DMS53 (cell line): ENCODE measurements at regions not wholly inside any gene's neighbourhood (a gene's known extent, or its start where the extent isn't known, plus 50 kb on each side); places are given as distances from the start of the nearest gene placed in this dataset.

Experiments
- DNase-seq: peaks from one replicate; lab custom pipeline; 2025; lab: John Stamatoyannopoulos, UW

- peak; percentile 25 for DNase-seq
These were observed 177.4 kb upstream of the NRIP1 start for GRCh38 chr21:15241997-15242736.

- DNase-seq = no peak
These were observed 178.1 kb upstream of the NRIP1 start for GRCh38 chr21:15242906-15243305.

GRCh38 chr21:15243406-15243805, 178.6 kb upstream of the NRIP1 start:
- DNase-seq = no peak

GRCh38 chr21:15247613-15248012, 182.8 kb upstream of the NRIP1 start:
- DNase-seq = no peak

GRCh38 chr21:15249285-15249993, 184.6 kb upstream of the NRIP1 start:
- DNase-seq = no peak

- no peak for DNase-seq
These were observed 185.6 kb upstream of the NRIP1 start for GRCh38 chr21:15250384-15250783.

GRCh38 chr21:15252431-15252830, 187.6 kb upstream of the NRIP1 start:
- no peak for DNase-seq

- DNase-seq = no peak
These were observed 189.3 kb upstream of the NRIP1 start for GRCh38 chr21:15254111-15254510.

GRCh38 chr21:15255261-15255660, 190.5 kb upstream of the NRIP1 start:
- DNase-seq = no peak

GRCh38 chr21:15255763-15256162, 191.0 kb upstream of the NRIP1 start:
- DNase-seq = no peak

GRCh38 chr21:15256996-15257395, 192.2 kb upstream of the NRIP1 start:
- DNase-seq = no peak

- no peak for DNase-seq
These were observed 192.8 kb upstream of the NRIP1 start for GRCh38 chr21:15257646-15258045.

GRCh38 chr21:15259824-15260223, 195.0 kb upstream of the NRIP1 start:
- no peak for DNase-seq

GRCh38 chr21:15260604-15261003, 195.8 kb upstream of the NRIP1 start:
- DNase-seq = no peak

GRCh38 chr21:15264084-15264665, 199.4 kb upstream of the NRIP1 start:
- no peak for DNase-seq

- DNase-seq = no peak
These were observed 207.4 kb upstream of the NRIP1 start for GRCh38 chr21:15272171-15272570.

GRCh38 chr21:15272591-15272990, 207.8 kb upstream of the NRIP1 start:
- no peak for DNase-seq

GRCh38 chr21:15273244-15273643, 208.4 kb upstream of the NRIP1 start:
- no peak for DNase-seq

- peak; percentile 8 for DNase-seq
These were observed 210.1 kb upstream of the NRIP1 start for GRCh38 chr21:15274701-15275485.

GRCh38 chr21:15275615-15276235, 210.9 kb upstream of the NRIP1 start:
- DNase-seq = no peak

GRCh38 chr21:15276243-15276642, 211.4 kb upstream of the NRIP1 start:
- no peak for DNase-seq

- no peak for DNase-seq
These were observed 212.7 kb upstream of the NRIP1 start for GRCh38 chr21:15277466-15277865.
